NCI-H1694 (cell line): ENCODE measurements at regions not wholly inside any gene's neighbourhood (a gene's known extent, or its start where the extent isn't known, plus 50 kb on each side); places are given as distances from the start of the nearest gene placed in this dataset.

ENCODE experiments used
- DNase-seq: peaks from one replicate; lab custom pipeline; 2025; lab: John Stamatoyannopoulos, UW

DNA sequence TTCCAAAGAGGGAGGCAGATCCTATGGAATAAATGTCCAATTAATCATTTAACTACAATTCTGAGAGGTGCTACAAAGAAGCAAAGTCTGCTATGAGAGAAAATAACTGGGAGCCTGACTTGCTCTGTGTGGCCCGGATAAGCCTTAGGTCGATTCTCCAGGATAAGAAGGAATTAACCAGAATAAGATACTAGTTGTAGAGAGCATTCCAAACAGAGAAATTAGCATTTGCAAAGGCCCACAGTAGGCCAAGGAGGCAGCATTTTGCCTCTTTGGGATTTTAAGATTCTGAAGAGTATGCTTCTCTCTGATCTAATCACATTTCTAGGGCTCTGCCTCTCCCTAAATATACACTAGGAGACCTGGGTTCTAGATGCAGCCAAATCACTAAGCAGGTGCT, 113.7 kb downstream of the SNX19 start:
- no peak for DNase-seq

DNA sequence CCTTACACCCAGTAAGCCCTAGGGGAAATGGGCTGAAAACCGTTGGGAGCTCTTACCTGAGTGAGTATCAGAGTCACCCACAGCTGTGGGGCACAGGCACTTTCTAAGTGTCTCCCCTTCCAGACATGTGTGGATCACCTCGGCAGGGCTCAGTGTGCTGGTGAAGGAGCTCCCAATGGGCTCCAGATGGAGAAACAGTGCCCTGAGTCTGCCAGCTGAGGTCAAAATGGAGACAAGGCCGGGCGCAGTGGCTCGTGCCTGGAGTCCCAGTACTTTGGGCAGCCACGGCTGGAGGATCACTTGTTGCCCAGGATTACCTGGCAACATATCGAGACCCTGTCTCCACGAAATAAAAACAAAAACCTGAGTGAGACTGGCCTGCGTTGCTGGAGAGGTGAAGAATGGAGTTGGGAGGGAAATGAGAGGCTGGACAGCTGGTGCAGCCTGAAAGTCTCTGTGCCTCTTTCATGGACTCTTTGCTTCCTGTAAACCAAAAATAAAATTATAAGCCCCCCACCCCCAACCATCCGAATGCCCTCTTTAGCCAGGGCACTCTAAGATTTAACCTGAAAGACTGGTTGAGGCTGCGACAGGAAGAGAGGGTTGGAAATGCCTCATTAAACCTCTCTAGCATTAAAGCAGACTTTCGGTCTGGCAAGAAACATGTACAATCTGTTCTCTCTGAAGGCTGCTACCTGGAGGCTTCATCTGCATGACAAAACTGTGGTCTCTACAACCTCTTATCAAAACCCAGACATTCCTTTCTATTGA, 111.8 kb downstream of the SNX19 start:
- DNase-seq: no peak

- DNase-seq: no peak
Measured at GRCh38 chr11:130806746-130807145, 109.5 kb downstream of the SNX19 start.

DNA sequence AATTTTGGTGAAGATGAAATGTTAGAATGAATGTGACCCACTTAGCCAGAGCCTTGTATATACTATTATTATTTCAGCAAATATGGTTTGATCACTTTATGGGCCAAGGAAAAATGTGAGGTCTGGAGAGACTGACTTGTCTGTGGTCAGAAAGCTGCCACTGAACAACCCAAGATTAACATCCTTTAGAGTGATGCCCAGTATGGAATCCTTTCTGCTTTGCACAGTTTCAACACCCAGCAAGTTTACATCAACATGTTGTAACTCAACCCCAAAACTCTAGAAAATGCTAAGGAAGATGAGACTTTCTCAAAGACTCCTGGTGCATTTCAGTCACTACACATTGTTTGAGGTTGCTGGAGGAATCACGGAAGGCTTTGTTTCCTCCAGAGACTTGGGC, 107.7 kb downstream of the SNX19 start:
- DNase-seq: no peak

DNA sequence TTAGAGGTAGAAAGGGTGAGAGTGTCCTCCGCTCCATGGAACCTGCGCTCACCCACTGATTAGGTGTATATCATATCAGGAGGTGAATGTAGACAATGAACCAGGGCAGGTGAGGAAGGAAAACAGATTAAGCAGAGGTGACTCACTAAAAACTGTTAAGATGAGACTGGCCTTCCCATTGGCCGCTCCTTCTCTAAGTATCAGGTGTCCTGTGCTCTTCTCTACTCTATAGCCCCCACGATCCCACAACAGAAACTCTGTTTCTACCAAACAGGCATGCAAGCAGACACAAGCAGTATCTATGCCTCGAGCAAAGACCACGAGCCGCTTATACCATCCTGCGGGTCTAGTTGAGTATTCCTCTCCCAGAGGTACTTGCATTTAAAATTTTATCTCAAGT, 103.1 kb downstream of the SNX19 start:
- DNase-seq: no peak

DNA sequence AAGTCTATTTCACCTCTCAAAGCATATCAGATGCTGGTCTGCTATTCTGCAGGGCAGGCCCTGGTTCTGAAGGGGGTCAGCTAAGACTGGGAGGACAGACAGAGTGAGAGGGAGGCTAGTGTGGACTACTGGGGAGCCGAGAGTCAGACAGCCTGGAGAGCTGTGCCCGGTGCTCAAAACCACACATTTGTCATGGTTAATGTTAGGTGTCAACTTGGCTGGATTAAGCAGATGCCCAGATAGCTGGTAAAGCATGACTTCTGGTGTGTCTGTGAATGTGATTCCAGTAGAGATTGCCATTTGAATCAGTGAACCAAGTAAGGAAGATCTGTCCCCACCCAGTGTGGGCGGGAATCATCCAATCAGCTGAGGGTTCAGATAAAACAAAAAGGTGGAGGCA, 102.6 kb downstream of the SNX19 start:
- DNase-seq: no peak

- DNase-seq: no peak
Measured at GRCh38 chr11:130814440-130815096, 101.7 kb downstream of the SNX19 start.

DNA sequence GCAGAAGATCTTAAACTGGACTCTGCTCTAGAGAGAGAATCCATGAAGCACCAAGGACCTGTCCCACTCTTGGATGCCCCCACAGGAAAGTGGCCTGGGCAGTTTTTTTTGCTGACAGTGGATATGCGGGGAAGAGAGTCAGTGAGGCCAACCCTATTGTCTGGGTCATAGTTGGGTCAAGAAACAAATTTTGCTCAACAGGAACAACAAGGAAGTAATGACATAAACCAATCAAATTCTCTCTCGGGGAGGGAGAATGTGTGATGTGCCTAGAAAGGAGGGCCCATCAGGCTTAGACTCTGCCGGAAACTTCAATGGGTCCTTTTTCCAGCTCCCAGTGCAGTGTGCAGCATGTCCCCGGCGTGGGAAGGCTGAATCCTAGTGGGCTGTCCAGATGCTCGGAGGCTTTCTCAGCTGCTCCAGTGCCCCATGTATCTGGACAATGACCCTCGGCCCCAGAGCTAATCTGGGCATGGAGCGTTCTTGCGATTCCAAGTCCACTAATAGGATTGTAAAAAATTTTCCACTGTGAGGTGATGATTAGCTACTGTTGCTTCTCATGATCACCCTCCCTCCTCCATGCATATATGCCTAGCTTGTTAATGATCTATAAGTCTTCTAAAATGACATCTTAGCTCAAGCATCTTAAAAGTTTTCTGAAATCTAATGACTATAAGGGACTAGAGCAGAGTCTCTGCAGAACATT, 101.0 kb downstream of the SNX19 start:
- no peak for DNase-seq

- no peak for DNase-seq
Measured at GRCh38 chr11:130815956-130816355, 100.3 kb downstream of the SNX19 start.

GRCh38 chr11:130816546-130817329, 99.5 kb downstream of the SNX19 start:
- no peak for DNase-seq

DNA sequence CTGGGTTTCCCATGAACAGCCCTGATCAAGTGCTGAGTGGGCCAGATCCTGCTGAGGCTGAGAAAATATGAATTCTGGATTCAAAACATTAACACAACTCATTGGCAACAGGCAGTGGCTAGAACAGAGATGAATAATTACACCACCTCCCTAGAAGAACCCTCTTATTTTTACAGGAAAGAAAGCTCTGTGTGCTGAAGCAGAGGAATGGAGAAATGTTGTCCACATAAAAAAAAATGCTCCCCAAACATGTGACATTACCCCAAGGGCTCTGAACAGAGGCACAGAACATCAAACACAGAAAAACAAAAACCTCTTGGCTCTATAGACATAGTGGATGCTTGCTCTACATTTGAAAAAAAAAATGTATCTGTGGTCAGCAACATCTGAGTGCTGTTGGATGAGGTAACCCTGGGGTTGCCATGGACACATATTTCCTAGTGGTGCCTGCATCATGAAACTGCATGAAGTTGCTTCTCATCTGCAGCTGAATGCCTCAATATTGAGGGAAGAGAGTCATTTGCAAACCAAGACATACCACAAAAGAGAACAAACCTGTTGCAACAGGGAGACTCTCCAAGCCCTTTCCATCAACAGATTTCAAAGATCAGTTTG, 98.8 kb downstream of the SNX19 start:
- DNase-seq: no peak

GRCh38 chr11:130819625-130820024, 96.7 kb downstream of the SNX19 start:
- DNase-seq: no peak
